Naive thymus-derived CD4-positive, alpha-beta T cell (primary cell): ENCODE measurements at regions not wholly inside any gene's neighbourhood (a gene's known extent, or its start where the extent isn't known, plus 50 kb on each side); places are given as distances from the start of the nearest gene placed in this dataset.

ENCODE experiments used
- ATAC-seq: fragments of 150-1000 bp; cut with Tn5 transposase; 2 replicates; pipeline ENCODE4 v1.10.0; 2021; ENCODE audit warnings: mild to moderate bottlenecking, moderate library complexity
- CTCF ChIA-PET: fragments of 350-600 bp; sonication (Branson Sonifier 250); formaldehyde crosslinking; loops from one replicate; lab custom pipeline; 2021; ENCODE audit warnings: antibody characterized with exemption; lab: Charles Lee
- POLR2A ChIA-PET: fragments of 350-600 bp; sonication (Branson Sonifier 250); formaldehyde crosslinking; loops from one replicate; lab custom pipeline; 2021; ENCODE audit warnings: antibody characterized with exemption, inconsistent platforms; lab: Charles Lee
- DNase-seq, 9 donors: peaks; one replicate each; pipeline versions ENCODE4 v3.0.0 to v3.0.0-alpha.2; 2020 to 2022; ENCODE audit warnings: mixed read lengths in 1 of 9
- H3K27ac ChIP-seq: one replicate; pipeline ENCODE4 v1.7.0; 2013; ENCODE audit warnings: mild to moderate bottlenecking, low read depth, low read length, moderate library complexity
- H3K27me3 ChIP-seq, 2 donors: one replicate each; pipeline ENCODE4 v1.7.0; 2013; ENCODE audit warnings: low read length in 2 of 2, mild to moderate bottlenecking in 2 of 2, moderate library complexity in 2 of 2; ENCODE audit not compliant: control insufficient read depth in 2 of 2, insufficient read depth in 2 of 2
- H3K36me3 ChIP-seq, 3 experiments: 1 replicate in 2 of 3; 2 replicates in 1 of 3; pipeline ENCODE4 v1.7.0; 2013; ENCODE audit warnings: low read length in 3 of 3, mild to moderate bottlenecking in 3 of 3, moderate library complexity in 1 of 3; ENCODE audit not compliant: insufficient read depth in 3 of 3, control insufficient read depth in 2 of 3
- H3K4me1 ChIP-seq, 2 donors: one replicate each; pipeline ENCODE4 v1.7.0; 2013; ENCODE audit warnings: low read length in 2 of 2, mild to moderate bottlenecking in 2 of 2, moderate library complexity in 1 of 2; ENCODE audit not compliant: control insufficient read depth in 2 of 2, insufficient read depth in 2 of 2
- H3K4me3 ChIP-seq: 2 replicates; pipeline ENCODE4 v1.7.0; 2013; ENCODE audit warnings: mild to moderate bottlenecking, low read length
- H3K9me3 ChIP-seq, 3 experiments: 1 replicate in 2 of 3; 2 replicates in 1 of 3; pipeline ENCODE4 v1.7.0; 2013; ENCODE audit warnings: low read length in 3 of 3; ENCODE audit not compliant: control insufficient read depth in 2 of 3
- H3K27ac Mint-ChIP-seq, 9 donors: one replicate each; pipeline ENCODE4 v1.8.0; 2020 to 2022; ENCODE audit warnings: mixed read lengths in 9 of 9, mild to moderate bottlenecking in 8 of 9, moderate library complexity in 5 of 9, inconsistent platforms in 2 of 9
- H3K27me3 Mint-ChIP-seq, 5 donors: one replicate each; pipeline ENCODE4 v1.8.0; 2021 to 2022; ENCODE audit warnings: mixed read lengths in 5 of 5, mild to moderate bottlenecking in 1 of 5
- H3K36me3 Mint-ChIP-seq, 5 donors: one replicate each; pipeline ENCODE4 v1.8.0; 2020 to 2022; ENCODE audit warnings: mixed read lengths in 5 of 5, mild to moderate bottlenecking in 3 of 5, inconsistent platforms in 1 of 5
- H3K4me1 Mint-ChIP-seq, 7 donors: one replicate each; pipeline ENCODE4 v1.8.0; 2020 to 2022; ENCODE audit warnings: mixed read lengths in 7 of 7, mild to moderate bottlenecking in 3 of 7, inconsistent platforms in 1 of 7
- H3K4me3 Mint-ChIP-seq, 10 donors: one replicate each; pipeline ENCODE4 v1.8.0; 2020 to 2022; ENCODE audit warnings: mild to moderate bottlenecking in 10 of 10, mixed read lengths in 10 of 10, moderate library complexity in 6 of 10, inconsistent platforms in 2 of 10
- H3K9me3 Mint-ChIP-seq, 11 donors: one replicate each; pipeline ENCODE4 v1.8.0; 2020 to 2022; ENCODE audit warnings: mixed read lengths in 11 of 11, mild to moderate bottlenecking in 4 of 11, inconsistent platforms in 1 of 11, moderate library complexity in 1 of 11
- intact Hi-C, 2 donors: fragments of 100-400 bp; cut with micrococcal nuclease; formaldehyde crosslinking; loops; one replicate each; pipeline ENCODE4 v1.15.1; 2023

GRCh38 chr20:24823176-24823784, 125.8 kb upstream of the CST7 start:
- Mint-ChIP-seq H3K9me3 (peaks cover 0 to 4% (median 0%) of the 10 kb centered on the region in 11 donors), H3K27me3 (no peaks in the 10 kb centered on the region), H3K27ac (no peak overlapping the region), H3K4me3 (no peak overlapping the region), H3K36me3 (no peaks in the 10 kb centered on the region), H3K4me1 (no peaks in the 10 kb centered on the region)
- Histone ChIP-seq H3K4me3 (no peak overlapping the region), H3K27me3 (no peaks in the 10 kb centered on the region), H3K27ac (no peak overlapping the region), H3K9me3 (no peaks in the 10 kb centered on the region), H3K36me3 (no peaks in the 10 kb centered on the region), H3K4me1 (no peaks in the 10 kb centered on the region)
- CTCF ChIA-PET: no interaction called here
- intact Hi-C loops: no loop called here
- POLR2A ChIA-PET: no interaction called here
- DNase-seq: no peak
- ATAC-seq: no peak

GRCh38 chr20:24823989-24824693, 124.9 kb upstream of the CST7 start:
- Mint-ChIP-seq H3K27me3 (no peaks in the 10 kb centered on the region), H3K4me1 (no peaks in the 10 kb centered on the region), H3K27ac (no peak overlapping the region), H3K9me3 (peaks cover 0 to 2% (median 0%) of the 10 kb centered on the region in 11 donors), H3K36me3 (no peaks in the 10 kb centered on the region), H3K4me3 (no peak overlapping the region)
- CTCF ChIA-PET: no interaction called here
- Histone ChIP-seq H3K27me3 (no peaks in the 10 kb centered on the region), H3K27ac (no peak overlapping the region), H3K4me3 (no peak overlapping the region), H3K9me3 (no peaks in the 10 kb centered on the region), H3K4me1 (no peaks in the 10 kb centered on the region), H3K36me3 (no peaks in the 10 kb centered on the region)
- POLR2A ChIA-PET: no interaction called here
- no peak for ATAC-seq
- intact Hi-C loops: no loop called here
- no peak for DNase-seq

GRCh38 chr20:24825591-24825990, 123.5 kb upstream of the CST7 start:
- no peaks in the 10 kb centered on the region for H3K36me3 Mint-ChIP-seq
- no peaks in the 10 kb centered on the region for H3K27me3 Mint-ChIP-seq
- no peak overlapping the region for H3K27ac Mint-ChIP-seq
- Histone ChIP-seq H3K4me3 (no peak overlapping the region), H3K27me3 (no peaks in the 10 kb centered on the region), H3K27ac (no peak overlapping the region), H3K9me3 (no peaks in the 10 kb centered on the region), H3K4me1 (no peaks in the 10 kb centered on the region), H3K36me3 (no peaks in the 10 kb centered on the region)
- intact Hi-C loops: no loop called here
- POLR2A ChIA-PET: no interaction called here
- peaks cover 0 to 2% (median 0%) of the 10 kb centered on the region in 11 donors for H3K9me3 Mint-ChIP-seq
- ATAC-seq (no peak), DNase-seq (no peak)
- CTCF ChIA-PET: no interaction called here
- no peaks in the 10 kb centered on the region for H3K4me1 Mint-ChIP-seq
- H3K4me3 Mint-ChIP-seq: no peak overlapping the region

GRCh38 chr20:24827603-24828295, 121.3 kb upstream of the CST7 start:
- Mint-ChIP-seq H3K36me3 (no peaks in the 10 kb centered on the region), H3K9me3 (peaks cover 0 to 2% (median 0%) of the 10 kb centered on the region in 11 donors), H3K4me1 (no peaks in the 10 kb centered on the region), H3K27me3 (no peaks in the 10 kb centered on the region), H3K4me3 (no peak overlapping the region), H3K27ac (no peak overlapping the region)
- ChIA-PET POLR2A (no interaction called here), CTCF (no interaction called here)
- Histone ChIP-seq H3K4me3 (no peak overlapping the region), H3K27me3 (no peaks in the 10 kb centered on the region), H3K27ac (no peak overlapping the region), H3K4me1 (no peaks in the 10 kb centered on the region), H3K9me3 (no peaks in the 10 kb centered on the region), H3K36me3 (no peaks in the 10 kb centered on the region)
- no peak for ATAC-seq
- no peak for DNase-seq
- intact Hi-C loops: no loop called here

- peaks cover 0 to 2% (median 0%) of the 10 kb centered on the region in 11 donors for H3K9me3 Mint-ChIP-seq
- ATAC-seq: no peak
- POLR2A ChIA-PET: no interaction called here
Observed at GRCh38 chr20:24828992-24829648, 119.9 kb upstream of the CST7 start.

GRCh38 chr20:24829649-24830370, 119.3 kb upstream of the CST7 start:
- H3K4me1 ChIP-seq: no peaks in the 10 kb centered on the region
- ChIA-PET POLR2A (no interaction called here), CTCF (no interaction called here)
- intact Hi-C loops: no loop called here
- no peaks in the 10 kb centered on the region for H3K36me3 ChIP-seq
- H3K27ac ChIP-seq: no peak overlapping the region
- Mint-ChIP-seq H3K4me3 (no peak overlapping the region), H3K4me1 (no peaks in the 10 kb centered on the region), H3K27ac (no peak overlapping the region), H3K9me3 (peaks cover 0 to 2% (median 0%) of the 10 kb centered on the region in 11 donors), H3K36me3 (no peaks in the 10 kb centered on the region), H3K27me3 (no peaks in the 10 kb centered on the region)
- H3K9me3 ChIP-seq: no peaks in the 10 kb centered on the region
- H3K4me3 ChIP-seq: no peak overlapping the region
- no peak for ATAC-seq
- no peaks in the 10 kb centered on the region for H3K27me3 ChIP-seq
- no peak for DNase-seq

More at GRCh38 chr20:24828992-24829648, 119.9 kb upstream of the CST7 start:
- CTCF ChIA-PET: no interaction called here
- H3K27me3 Mint-ChIP-seq: no peaks in the 10 kb centered on the region
- no peak overlapping the region for H3K4me3 Mint-ChIP-seq
- no peak overlapping the region for H3K27ac Mint-ChIP-seq
- Histone ChIP-seq H3K27ac (no peak overlapping the region), H3K4me1 (no peaks in the 10 kb centered on the region), H3K9me3 (no peaks in the 10 kb centered on the region), H3K36me3 (no peaks in the 10 kb centered on the region), H3K4me3 (no peak overlapping the region), H3K27me3 (no peaks in the 10 kb centered on the region)
- intact Hi-C loops: no loop called here
- no peaks in the 10 kb centered on the region for H3K36me3 Mint-ChIP-seq
- DNase-seq: no peak
- H3K4me1 Mint-ChIP-seq: no peaks in the 10 kb centered on the region
